Activated CD4-positive, alpha-beta T cell treated with anti-CD3 and anti-CD28 coated beads for 1 hour (primary cell): ENCODE measurements at regions not wholly inside any gene's neighbourhood (a gene's known extent, or its start where the extent isn't known, plus 50 kb on each side); places are given as distances from the start of the nearest gene placed in this dataset.

ENCODE experiments used
- DNase-seq: peaks from one replicate; pipeline ENCODE4 v3.0.0-alpha.2; 2020

- no peak for DNase-seq
These were observed 125.4 kb downstream of the SIK1 start for GRCh38 chr21:43301409-43302061.

GRCh38 chr21:43300496-43301408 lies 126.2 kb downstream of the SIK1 start:
- no peak for DNase-seq

DNA sequence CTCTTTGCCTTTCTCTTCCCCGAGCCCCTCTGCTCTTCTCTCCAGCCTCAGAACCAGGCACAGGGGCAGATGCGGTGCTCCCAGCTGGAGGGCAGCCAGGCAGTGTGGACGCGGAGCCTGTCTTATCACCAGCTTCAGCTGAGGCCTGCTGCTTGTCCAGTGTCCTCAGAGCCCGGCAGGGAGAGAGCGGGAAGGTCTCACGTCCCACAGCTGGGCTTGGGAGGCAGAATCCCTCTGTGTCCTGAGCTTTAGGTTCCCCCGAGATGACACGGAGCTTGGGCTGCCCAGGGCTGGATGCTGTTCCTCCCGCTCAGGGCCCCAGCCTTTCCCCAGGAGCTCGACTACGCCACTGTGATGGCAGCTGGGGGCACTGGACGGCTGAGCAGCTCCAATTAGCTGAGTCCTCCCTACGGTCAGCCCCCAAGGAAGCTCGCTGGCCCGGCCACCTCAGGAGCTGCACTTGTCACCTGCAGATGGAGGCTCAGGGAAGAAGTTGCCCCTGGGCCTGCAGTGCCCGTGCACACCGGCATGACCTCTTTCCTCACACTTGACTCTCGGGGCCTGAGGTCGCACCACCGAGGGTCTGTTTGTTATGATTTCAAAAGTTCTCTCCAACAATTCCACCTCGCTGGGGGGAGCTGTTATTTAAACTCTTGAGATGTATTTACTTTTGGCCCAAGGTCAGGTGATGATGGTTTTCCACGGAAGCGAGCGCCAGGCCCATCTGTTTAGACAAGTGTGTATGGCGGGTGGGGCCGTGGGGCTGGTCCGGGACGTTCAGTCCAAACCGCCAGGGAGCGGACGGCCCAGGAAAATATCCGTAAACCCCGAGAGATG lies 127.3 kb downstream of the SIK1 start:
- no peak for DNase-seq

DNA sequence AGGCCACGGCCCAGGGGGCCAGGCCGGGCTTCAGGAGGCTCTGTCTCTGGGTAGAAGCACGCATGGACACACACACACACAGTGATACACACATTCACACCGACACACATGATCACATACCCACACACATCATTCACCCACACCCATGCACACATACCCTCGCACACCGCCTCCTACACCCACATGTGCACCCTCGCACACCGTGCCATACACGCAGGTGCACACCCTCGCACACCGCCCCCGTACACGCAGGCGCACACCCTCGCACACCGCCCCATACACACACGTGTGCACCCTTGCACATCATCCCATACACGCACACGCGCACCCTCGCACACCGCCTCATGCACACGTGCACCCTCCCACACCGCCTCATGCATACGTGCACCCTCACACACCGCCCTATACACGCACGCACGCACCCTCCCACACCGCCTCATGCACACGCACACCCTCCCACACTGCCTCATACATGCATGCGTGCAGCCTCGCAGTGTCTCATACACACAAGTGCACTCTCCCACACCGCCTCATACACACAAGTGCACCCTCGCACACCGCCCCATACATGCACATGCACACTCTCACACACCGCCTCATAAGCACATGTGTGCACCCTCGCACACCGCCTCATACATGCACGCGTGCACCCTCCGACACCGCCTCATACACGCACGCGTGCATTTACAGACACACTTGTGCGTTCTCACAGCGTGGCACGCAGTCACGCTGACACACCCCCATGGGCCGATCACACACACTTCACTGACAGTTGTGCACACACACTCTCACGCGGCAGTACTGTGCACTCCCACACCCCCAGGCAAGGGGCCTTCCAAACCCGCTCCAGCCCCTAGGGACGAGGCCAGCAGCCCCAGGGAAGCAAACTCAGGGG lies 128.1 kb downstream of the SIK1 start:
- DNase-seq = no peak

DNA sequence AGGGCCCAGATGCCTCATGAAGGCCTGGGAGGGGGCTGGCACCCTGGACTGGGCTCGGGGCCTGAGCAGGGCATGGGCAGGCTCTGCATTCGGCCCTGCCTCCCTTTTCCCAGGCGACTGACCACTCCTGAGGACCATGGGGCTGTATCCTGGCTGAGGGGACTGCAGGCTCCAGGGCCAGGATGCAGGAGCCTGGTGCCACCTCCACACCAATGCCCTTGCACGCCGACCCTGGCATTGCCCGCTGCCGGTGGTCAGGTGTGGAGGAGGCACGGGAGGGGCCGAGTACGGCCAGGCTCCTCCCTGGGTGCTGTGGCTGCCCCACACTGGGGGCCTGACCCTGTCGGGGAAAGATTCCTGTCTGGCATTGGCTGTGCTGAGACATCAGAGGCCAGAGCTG lies 128.9 kb downstream of the SIK1 start:
- no peak for DNase-seq

- DNase-seq = no peak
These were observed 128.7 kb downstream of the CRYAA start for GRCh38 chr21:43297391-43297981.

- no peak for DNase-seq
These were observed 126.5 kb downstream of the CRYAA start for GRCh38 chr21:43295066-43295958.

DNA sequence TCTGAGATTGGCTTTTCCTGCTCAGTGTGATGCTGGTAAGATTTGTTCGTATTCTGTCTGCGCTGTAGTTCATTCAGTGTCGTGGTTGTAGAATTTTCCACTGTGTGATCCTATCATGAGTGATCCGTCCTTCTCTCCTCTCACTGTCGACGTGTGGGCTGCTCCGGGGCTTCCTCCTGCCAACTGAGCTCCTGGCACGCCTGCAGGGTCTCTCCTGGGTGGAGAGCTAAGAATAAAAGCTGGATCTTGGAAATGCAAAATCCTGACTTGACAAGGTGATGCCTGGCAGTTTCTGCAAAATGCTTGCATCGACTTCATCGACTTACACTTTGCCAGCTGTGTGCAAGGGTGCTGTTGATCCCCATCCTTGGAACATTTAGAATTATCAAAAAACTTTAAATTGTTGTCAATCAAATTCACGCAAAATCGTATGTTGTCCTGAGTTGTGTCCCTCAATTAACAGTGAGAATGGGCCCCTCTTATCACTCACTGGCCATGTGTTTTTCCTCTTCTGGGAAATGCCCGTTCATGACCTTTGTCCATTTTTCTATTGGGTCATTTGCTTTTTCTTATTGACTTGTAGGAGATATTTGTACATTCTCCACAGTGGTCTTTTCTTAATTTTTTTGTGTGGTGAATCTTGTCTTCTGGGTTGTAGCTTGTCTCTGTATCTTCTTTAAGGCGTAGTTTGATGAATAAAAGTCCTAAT lies 125.5 kb downstream of the CRYAA start:
- no peak for DNase-seq

- no peak for DNase-seq
These were observed 124.0 kb downstream of the CRYAA start for GRCh38 chr21:43292866-43293142.

DNA sequence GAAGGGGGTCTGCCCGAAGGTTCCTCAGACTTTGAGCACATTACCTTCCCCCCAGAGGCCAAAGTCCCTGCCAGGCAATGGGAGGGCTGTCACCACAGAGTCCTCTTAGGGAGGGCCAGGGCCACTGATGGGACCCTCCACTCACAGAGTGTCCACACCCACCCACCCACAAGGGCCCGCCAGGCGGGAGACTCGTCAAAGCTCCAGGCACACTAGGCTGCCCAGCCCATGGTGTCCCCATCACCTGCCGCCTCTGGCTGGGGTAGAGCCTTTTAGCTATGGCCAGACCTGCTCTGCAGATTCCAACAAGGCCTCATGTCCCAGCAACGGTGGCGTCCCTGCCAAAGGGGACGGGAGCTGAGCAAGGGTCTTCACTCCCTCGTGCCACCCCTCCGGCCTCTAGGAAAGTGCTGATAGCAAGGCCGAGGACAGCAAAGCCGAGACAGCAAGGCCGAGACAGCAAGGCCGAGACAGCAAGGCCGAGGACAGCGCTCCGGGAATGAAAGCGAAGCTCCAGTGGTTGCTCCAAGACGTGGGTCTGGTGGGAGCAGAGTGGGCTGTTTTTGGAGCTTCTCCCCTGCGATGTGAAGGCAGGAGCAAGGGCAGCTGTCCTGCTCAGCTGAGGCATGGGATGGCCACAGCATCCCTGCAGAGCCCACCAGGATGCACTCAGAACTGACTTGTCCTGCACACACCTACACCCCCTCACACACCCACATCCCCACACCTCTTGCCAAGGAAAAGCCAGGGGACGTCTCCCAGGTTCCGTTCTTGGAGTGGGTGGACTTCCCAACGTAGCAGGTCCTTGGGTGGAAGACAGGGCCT lies 123.4 kb downstream of the CRYAA start:
- DNase-seq = no peak

- DNase-seq = no peak
These were observed 122.6 kb downstream of the CRYAA start for GRCh38 chr21:43291347-43291950.

- no peak for DNase-seq
These were observed 121.9 kb downstream of the CRYAA start for GRCh38 chr21:43290421-43291346.

GRCh38 chr21:43289966-43290365 lies 121.2 kb downstream of the CRYAA start:
- no peak for DNase-seq

DNA sequence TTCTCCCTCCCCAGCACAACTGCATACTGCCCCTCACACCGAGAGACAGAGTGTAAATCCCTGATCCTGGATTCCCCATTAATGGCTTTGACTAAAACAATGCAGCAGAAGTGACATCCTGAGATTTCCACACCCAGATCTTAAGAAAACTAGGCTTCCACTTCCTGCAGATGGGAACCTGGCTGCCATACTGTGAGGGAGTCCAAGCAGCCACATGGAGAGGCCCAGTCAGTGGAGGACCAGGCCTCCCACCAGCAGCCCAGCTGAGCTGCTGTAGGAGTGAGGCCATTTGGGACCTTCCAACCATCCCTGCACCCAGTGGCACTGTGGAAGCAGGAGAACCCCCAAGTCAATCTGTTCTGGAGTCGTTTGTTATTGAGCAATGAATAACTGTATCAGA lies 120.6 kb downstream of the CRYAA start:
- DNase-seq = no peak

DNA sequence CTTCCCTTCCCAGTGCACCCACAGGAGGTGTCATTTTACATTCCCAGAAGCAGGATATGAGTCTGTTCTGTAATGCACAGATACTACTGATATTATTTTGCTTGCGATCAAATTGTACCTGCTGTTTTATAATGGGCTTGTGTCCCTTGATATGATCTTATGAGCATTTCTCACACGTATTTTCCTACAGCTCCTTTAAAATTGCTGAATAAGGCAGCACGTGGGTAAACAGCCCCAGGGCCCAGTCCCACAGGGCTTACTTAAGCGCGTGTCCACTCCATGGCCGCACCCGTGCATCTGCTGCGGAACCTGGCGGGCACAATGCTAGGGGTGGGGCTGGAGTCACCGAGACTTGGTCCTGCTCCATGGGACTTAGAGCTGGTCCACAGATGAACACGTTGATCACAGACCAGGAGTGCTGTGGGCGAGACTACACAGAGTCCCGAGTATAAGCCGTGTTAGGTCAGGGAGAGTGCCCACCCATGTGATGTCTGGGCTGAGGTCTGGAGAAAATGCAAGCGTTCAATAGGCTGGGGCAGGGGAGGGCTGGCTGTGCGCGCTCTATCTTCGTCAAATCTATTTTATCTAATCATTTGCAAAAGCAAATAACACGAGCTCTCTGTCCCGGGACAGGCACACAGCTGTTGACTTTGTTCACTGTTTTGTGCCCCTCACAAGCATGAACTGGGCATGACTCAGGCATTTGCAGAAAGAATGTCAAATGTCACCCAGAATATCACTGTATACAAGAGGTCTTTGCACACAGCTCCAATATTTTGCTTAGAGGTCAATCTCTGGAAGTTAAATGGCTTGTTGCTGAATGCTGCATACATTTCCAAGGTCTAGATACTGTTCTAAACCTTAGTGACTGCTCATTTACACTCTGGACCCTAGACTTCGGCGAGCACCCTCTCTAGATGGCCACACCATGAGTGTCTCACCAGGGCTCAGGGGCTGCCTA lies 119.3 kb downstream of the CRYAA start:
- no peak for DNase-seq

GRCh38 chr21:43287111-43287760 lies 118.4 kb downstream of the CRYAA start:
- DNase-seq = no peak
